Esophagus muscularis mucosa (tissue), 4 donors: ENCODE measurements at regions not wholly inside any gene's neighbourhood (a gene's known extent, or its start where the extent isn't known, plus 50 kb on each side); places are given as distances from the start of the nearest gene placed in this dataset.

Source experiments
- EP300 ChIP-seq: sonication (generic); formaldehyde crosslinking; IDR thresholded peaks from one replicate; pipeline ENCODE4 v1.6.1; 2017; ENCODE audit warnings: antibody characterized with exemption
- POLR2A ChIP-seq: fragments of 450-650 bp; IDR thresholded peaks from one replicate; pipeline ENCODE4 v1.6.1; 2017; ENCODE audit warnings: antibody characterized with exemption, moderate library complexity, mild to moderate bottlenecking, low read depth
- POLR2AphosphoS5 ChIP-seq, 2 donors: sonication (generic); formaldehyde crosslinking; IDR thresholded peaks; one replicate each; pipeline ENCODE4 v1.6.1; 2017; ENCODE audit warnings: antibody characterized with exemption in 2 of 2
- TF ChIP-seq, protein P1 (sequence below), 3 experiments: fragments of 200-600 bp in 2 of 3; fragments of 450-650 bp in 1 of 3; sonication (generic) in 2 of 3; IDR thresholded peaks; one replicate each; pipeline ENCODE4 v1.5.1; 2017 to 2019; ENCODE audit warnings: antibody characterized with exemption in 3 of 3, mild to moderate bottlenecking in 2 of 3, moderate library complexity in 1 of 3

DNA sequence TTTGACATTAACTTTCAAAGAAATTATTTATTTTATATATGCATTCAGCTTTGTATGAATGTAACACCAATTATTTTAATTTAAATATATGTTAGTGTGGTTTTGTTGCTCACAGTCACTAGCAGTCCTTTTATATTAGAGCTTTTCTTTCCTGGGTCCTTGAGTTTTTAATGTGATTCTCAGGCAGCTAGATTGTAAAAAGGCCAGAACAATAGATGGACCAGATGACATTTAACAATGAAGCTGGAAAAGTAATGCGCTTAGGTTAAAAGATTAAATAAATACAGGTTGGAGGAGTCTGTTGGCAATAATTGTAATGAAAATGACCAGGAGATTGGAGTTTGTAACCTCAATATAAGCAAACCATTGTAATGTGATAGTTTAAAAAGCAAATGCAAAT lies 171.1 kb downstream of the FTCDNL1 start:
- TF ChIP-seq POLR2AphosphoS5 (IDR thresholded peaks at IDR 0.05) (no peak), POLR2A (no peak), EP300 (no peak)
- TF ChIP-seq, protein P1, sequence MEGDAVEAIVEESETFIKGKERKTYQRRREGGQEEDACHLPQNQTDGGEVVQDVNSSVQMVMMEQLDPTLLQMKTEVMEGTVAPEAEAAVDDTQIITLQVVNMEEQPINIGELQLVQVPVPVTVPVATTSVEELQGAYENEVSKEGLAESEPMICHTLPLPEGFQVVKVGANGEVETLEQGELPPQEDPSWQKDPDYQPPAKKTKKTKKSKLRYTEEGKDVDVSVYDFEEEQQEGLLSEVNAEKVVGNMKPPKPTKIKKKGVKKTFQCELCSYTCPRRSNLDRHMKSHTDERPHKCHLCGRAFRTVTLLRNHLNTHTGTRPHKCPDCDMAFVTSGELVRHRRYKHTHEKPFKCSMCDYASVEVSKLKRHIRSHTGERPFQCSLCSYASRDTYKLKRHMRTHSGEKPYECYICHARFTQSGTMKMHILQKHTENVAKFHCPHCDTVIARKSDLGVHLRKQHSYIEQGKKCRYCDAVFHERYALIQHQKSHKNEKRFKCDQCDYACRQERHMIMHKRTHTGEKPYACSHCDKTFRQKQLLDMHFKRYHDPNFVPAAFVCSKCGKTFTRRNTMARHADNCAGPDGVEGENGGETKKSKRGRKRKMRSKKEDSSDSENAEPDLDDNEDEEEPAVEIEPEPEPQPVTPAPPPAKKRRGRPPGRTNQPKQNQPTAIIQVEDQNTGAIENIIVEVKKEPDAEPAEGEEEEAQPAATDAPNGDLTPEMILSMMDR (IDR thresholded peaks at IDR 0.05): no peak
